Trophoblast cell (in vitro differentiated cells and primary cell): ENCODE measurements at regions not wholly inside any gene's neighbourhood (a gene's known extent, or its start where the extent isn't known, plus 50 kb on each side); places are given as distances from the start of the nearest gene placed in this dataset.
A peak's percentile ranks its signal among the peaks of the same experiment; 100 is the strongest.

Experiments
- DNase-seq, 2 donors: peaks; one replicate each; pipeline ENCODE4 v3.0.0-alpha.2; 2016
- H2AFZ ChIP-seq: 2 replicates; pipeline ENCODE4 v1.6.1; 2013; ENCODE audit warnings: low read length, moderate library complexity, mild to moderate bottlenecking; ENCODE audit not compliant: insufficient read depth, poor library complexity
- H2AK5ac ChIP-seq: 2 replicates; pipeline ENCODE4 v1.6.1; 2013; ENCODE audit warnings: mild to moderate bottlenecking, low read length
- H2BK120ac ChIP-seq: 2 replicates; pipeline ENCODE4 v1.6.1; 2013; ENCODE audit warnings: low read length, mild to moderate bottlenecking, moderate library complexity; ENCODE audit not compliant: insufficient read depth, poor library complexity
- H2BK12ac ChIP-seq: 2 replicates; pipeline ENCODE4 v1.6.1; 2013; ENCODE audit warnings: mild to moderate bottlenecking, low read length, moderate library complexity
- H2BK5ac ChIP-seq: 2 replicates; pipeline ENCODE4 v1.6.1; 2013; ENCODE audit warnings: low read length, low read depth, moderate library complexity, mild to moderate bottlenecking; ENCODE audit not compliant: poor library complexity
- H3K14ac ChIP-seq: 2 replicates; pipeline ENCODE4 v1.6.1; 2013; ENCODE audit warnings: mild to moderate bottlenecking, low read length
- H3K18ac ChIP-seq: 2 replicates; pipeline ENCODE4 v1.6.1; 2013; ENCODE audit warnings: mild to moderate bottlenecking, low read length
- H3K23ac ChIP-seq: 2 replicates; pipeline ENCODE4 v1.6.1; 2013; ENCODE audit warnings: low read length
- H3K27ac ChIP-seq: 2 replicates; pipeline ENCODE4 v1.5.1; 2013; ENCODE audit warnings: low read depth, mild to moderate bottlenecking, inconsistent platforms, low read length, moderate library complexity
- H3K27me3 ChIP-seq: 2 replicates; pipeline ENCODE4 v1.6.1; 2013; ENCODE audit warnings: inconsistent platforms, mild to moderate bottlenecking, low read length, moderate library complexity; ENCODE audit not compliant: insufficient read depth
- H3K36me3 ChIP-seq, 2 experiments: 1 replicate in 1 of 2; 2 replicates in 1 of 2; pipeline ENCODE4 v1.6.1; 2013; ENCODE audit warnings: low read length in 2 of 2, mild to moderate bottlenecking in 2 of 2, moderate library complexity in 1 of 2; ENCODE audit not compliant: insufficient read depth in 2 of 2, control insufficient read depth in 1 of 2
- H3K4ac ChIP-seq: 2 replicates; pipeline ENCODE4 v1.6.1; 2013; ENCODE audit warnings: low read depth, mild to moderate bottlenecking, low read length, moderate library complexity
- H3K4me1 ChIP-seq, 2 experiments: 1 replicate in 1 of 2; 2 replicates in 1 of 2; pipeline ENCODE4 v1.6.1; 2013; ENCODE audit warnings: low read length in 2 of 2, mild to moderate bottlenecking in 2 of 2, moderate library complexity in 1 of 2; ENCODE audit not compliant: insufficient read depth in 2 of 2, control insufficient read depth in 1 of 2
- H3K4me2 ChIP-seq: 2 replicates; pipeline ENCODE4 v1.6.1; 2013; ENCODE audit warnings: inconsistent platforms, mild to moderate bottlenecking, low read length, moderate library complexity
- H3K4me3 ChIP-seq: 2 replicates; pipeline ENCODE4 v1.5.1; 2013; ENCODE audit warnings: mild to moderate bottlenecking, low read depth, low read length, inconsistent platforms
- H3K79me1 ChIP-seq: one replicate; pipeline ENCODE4 v1.6.1; 2013; ENCODE audit warnings: low read length
- H3K79me2 ChIP-seq: 2 replicates; pipeline ENCODE4 v1.6.1; 2013; ENCODE audit warnings: low read length, mild to moderate bottlenecking; ENCODE audit not compliant: control insufficient read depth, insufficient read depth, poor library complexity
- H3K9ac ChIP-seq: 2 replicates; pipeline ENCODE4 v1.6.1; 2013; ENCODE audit warnings: mild to moderate bottlenecking, low read length
- H3K9me3 ChIP-seq: 2 replicates; pipeline ENCODE4 v1.6.1; 2013; ENCODE audit warnings: low read depth, mild to moderate bottlenecking, control low read depth, inconsistent platforms, low read length; ENCODE audit not compliant: insufficient read depth
- H4K12ac ChIP-seq: 2 replicates; pipeline ENCODE4 v1.6.1; 2013; ENCODE audit warnings: low read depth, mild to moderate bottlenecking, low read length, moderate library complexity
- H4K8ac ChIP-seq: 2 replicates; pipeline ENCODE4 v1.6.1; 2013; ENCODE audit warnings: low read depth, mild to moderate bottlenecking, low read length, moderate library complexity
- H4K91ac ChIP-seq: one replicate; pipeline ENCODE4 v1.6.1; 2013; ENCODE audit warnings: low read depth, mild to moderate bottlenecking, low read length, moderate library complexity
- WGBS: extraction: QIAGEN DNeasy Blood & Tissue Kit; methylation state at CpG from one replicate; pipeline ENCODE4 v1.1.7; 2013; ENCODE audit warnings: missing lambda C conversion rate; ENCODE audit not compliant: insufficient read length, insufficient coverage; ENCODE audit errors: extremely low coverage; 5-methylcytosine and 5-hydroxymethylcytosine counted together

DNA sequence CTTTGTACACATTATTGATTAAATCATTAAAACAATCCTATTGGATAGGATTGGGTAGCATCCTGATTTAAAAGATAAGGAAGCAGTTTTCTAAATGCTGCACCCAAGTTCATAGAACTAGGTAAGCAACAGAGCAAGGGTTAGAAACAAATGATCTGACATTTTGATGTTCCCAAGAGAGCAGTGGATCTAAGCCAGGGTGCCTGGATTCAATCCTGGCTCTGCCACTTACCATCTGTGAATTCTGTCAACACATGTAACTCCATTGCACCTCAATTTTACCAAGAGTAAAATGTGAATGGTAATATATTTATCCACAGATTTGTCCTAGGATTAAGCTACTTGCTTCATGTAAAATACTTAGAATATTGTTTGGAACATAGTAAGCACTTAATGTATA, 982.6 kb upstream of the FANCL start:
- Histone ChIP-seq H4K91ac (no peak overlapping the region), H3K14ac (no peak overlapping the region), H3K36me3 (no peaks in the 10 kb centered on the region), H3K18ac (no peak overlapping the region), H3K79me1 (no peaks in the 10 kb centered on the region), H2BK5ac (no peak overlapping the region), H3K27me3 (no peaks in the 10 kb centered on the region), H4K8ac (no peak overlapping the region), H2BK120ac (no peak overlapping the region), H3K4me3 (no peak overlapping the region), H3K9ac (no peak overlapping the region), H3K23ac (no peak overlapping the region), H2AK5ac (no peak overlapping the region), H3K79me2 (no peaks in the 10 kb centered on the region), H3K9me3 (no peaks in the 10 kb centered on the region), H3K4me1 (no peaks in the 10 kb centered on the region), H2AFZ (no peak overlapping the region), H3K4me2 (no peak overlapping the region), H3K27ac (no peak overlapping the region), H2BK12ac (no peak overlapping the region), H3K4ac (no peak overlapping the region), H4K12ac (no peak overlapping the region)
- DNase-seq, result no peak

DNA sequence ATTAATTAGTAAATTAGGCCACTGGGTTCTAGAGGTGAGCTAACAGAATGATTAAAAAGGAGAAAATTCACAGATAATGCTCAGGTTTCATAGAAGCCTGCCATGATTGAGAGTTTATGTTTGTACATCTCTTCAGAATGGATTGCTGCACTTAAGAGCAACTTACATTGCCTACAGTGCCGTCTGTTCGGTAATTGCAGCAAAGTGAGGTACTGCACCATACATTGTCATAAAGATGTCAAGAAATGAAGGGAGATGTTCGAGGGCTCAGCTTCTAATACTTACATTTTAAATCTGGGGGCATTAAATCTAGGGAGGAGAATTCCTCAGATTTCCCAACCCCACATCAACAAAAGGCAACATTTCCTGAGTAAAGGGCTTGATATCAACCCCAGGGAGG, 976.2 kb upstream of the FANCL start:
- Histone ChIP-seq H3K18ac (no peak overlapping the region), H3K79me1 (no peaks in the 10 kb centered on the region), H2BK12ac (no peak overlapping the region), H2BK120ac (no peak overlapping the region), H2BK5ac (no peak overlapping the region), H2AK5ac (no peak overlapping the region), H3K23ac (no peak overlapping the region), H3K36me3 (no peaks in the 10 kb centered on the region), H3K27me3 (no peaks in the 10 kb centered on the region), H4K12ac (no peak overlapping the region), H3K4me3 (no peak overlapping the region), H3K4ac (no peak overlapping the region), H2AFZ (no peak overlapping the region), H3K4me2 (no peak overlapping the region), H3K9me3 (no peaks in the 10 kb centered on the region), H4K8ac (no peak overlapping the region), H3K9ac (no peak overlapping the region), H3K14ac (no peak overlapping the region), H3K79me2 (no peaks in the 10 kb centered on the region), H3K4me1 (no peaks in the 10 kb centered on the region), H4K91ac (no peak overlapping the region), H3K27ac (no peak overlapping the region)
- no CpG with 5 or more reads among the region's 3 CpGs for WGBS
- DNase-seq, result no peak

DNA sequence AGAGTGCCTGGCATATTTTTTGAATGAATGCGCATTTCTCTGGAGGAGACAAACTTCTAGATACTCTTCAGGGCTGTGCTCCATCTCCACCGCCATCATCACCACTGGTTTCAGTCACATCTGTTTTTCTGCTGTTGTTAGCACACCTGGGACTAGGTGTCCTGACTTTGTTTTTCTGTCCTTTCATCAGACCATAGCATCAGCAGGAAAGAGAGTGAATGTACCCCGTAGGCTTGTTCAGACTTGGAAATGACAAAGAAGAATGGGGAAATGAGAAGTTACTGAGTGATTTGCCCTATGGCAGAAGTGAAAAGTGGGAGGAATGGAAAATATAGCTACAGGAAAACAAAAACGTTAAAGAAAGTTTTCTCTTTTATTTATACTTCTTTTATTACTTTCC, 965.2 kb upstream of the FANCL start:
- Histone ChIP-seq H3K4me1 (no peaks in the 10 kb centered on the region), H3K4me3 (no peak overlapping the region), H4K12ac (no peak overlapping the region), H2BK5ac (no peak overlapping the region), H3K27ac (no peak overlapping the region), H2BK120ac (no peak overlapping the region), H3K4ac (no peak overlapping the region), H3K9me3 (no peaks in the 10 kb centered on the region), H3K9ac (no peak overlapping the region), H3K27me3 (no peaks in the 10 kb centered on the region), H4K8ac (no peak overlapping the region), H4K91ac (no peak overlapping the region), H3K18ac (no peak overlapping the region), H3K4me2 (no peak overlapping the region), H3K14ac (no peak overlapping the region), H3K36me3 (no peaks in the 10 kb centered on the region), H2AFZ (no peak overlapping the region), H3K79me2 (no peaks in the 10 kb centered on the region), H3K79me1 (no peaks in the 10 kb centered on the region), H2BK12ac (no peak overlapping the region), H3K23ac (no peak overlapping the region), H2AK5ac (no peak overlapping the region)
- no peak for DNase-seq
- WGBS, result no CpG with 5 or more reads among the region's 4 CpGs

DNA sequence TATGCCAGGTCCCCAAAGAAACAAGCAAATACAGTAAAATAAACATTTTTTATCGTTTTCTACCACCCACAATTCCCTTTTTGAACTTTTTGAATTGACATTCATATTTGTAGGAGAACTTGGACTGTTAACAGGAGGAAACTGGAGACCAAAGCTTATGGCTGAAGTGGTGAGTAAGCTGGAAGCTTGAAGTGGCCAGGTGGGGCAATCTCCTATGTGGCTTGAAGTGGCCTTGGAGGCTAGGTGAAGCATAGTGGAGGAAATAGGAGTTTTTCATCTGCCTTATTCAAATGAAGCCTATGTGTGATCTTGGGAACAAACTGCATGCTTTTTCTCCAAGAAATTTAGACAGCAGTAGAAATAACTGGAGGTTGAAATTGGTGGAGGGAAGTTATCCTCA, 962.9 kb upstream of the FANCL start:
- Histone ChIP-seq H3K4me3 (no peak overlapping the region), H3K9me3 (peaks cover 2% of the 10 kb centered on the region), H3K14ac (no peak overlapping the region), H2BK120ac (no peak overlapping the region), H2BK12ac (no peak overlapping the region), H2AFZ (no peak overlapping the region), H3K79me2 (no peaks in the 10 kb centered on the region), H3K36me3 (no peaks in the 10 kb centered on the region), H4K91ac (no peak overlapping the region), H4K12ac (no peak overlapping the region), H3K4me1 (no peaks in the 10 kb centered on the region), H4K8ac (no peak overlapping the region), H3K79me1 (no peaks in the 10 kb centered on the region), H3K4ac (no peak overlapping the region), H3K27ac (no peak overlapping the region), H2AK5ac (no peak overlapping the region), H3K23ac (no peak overlapping the region), H3K4me2 (no peak overlapping the region), H3K27me3 (no peaks in the 10 kb centered on the region), H3K18ac (no peak overlapping the region), H2BK5ac (no peak overlapping the region), H3K9ac (no peak overlapping the region)
- DNase-seq, result no peak
- 100% methylated on average over 1 of the region's 1 CpG for WGBS

DNA sequence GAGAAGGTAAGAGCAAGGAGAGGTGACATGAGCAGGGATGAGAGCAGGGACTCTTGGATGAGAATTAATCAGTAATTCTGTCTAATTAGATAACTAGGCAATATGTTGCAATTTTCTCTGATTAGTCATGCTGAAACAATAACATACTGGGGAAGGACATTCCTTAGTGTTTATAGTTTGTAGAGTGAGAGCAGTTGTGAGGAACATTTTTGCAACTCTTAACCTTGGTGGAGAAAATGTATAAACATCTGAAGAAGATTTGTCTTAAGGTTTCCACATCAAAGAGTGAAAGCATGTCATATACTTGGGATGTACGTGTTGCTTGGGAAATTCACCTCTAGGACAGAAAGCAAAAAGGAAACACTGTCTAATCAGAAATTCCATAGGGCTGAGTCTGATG, 955.4 kb upstream of the FANCL start:
- H3K79me2 ChIP-seq, result no peaks in the 10 kb centered on the region
- no peak overlapping the region for H2AFZ ChIP-seq
- no peaks in the 10 kb centered on the region for H3K27me3 ChIP-seq
- no peak overlapping the region for H2BK5ac ChIP-seq
- no peak overlapping the region for H2BK120ac ChIP-seq
- no peak overlapping the region for H3K4me3 ChIP-seq
- no peak overlapping the region for H3K23ac ChIP-seq
- no peak overlapping the region for H2BK12ac ChIP-seq
- no peaks in the 10 kb centered on the region for H3K79me1 ChIP-seq
- no peak overlapping the region for H3K9ac ChIP-seq
- H3K4me1 ChIP-seq, result peaks cover 0 to 4% of the 10 kb centered on the region in 2 experiments
- no peak overlapping the region for H3K18ac ChIP-seq
- WGBS, result no CpG with 5 or more reads among the region's 1 CpG
- peak in 1 of 2 donors; percentile 1 for DNase-seq
- no peak overlapping the region for H3K4ac ChIP-seq
- H4K91ac ChIP-seq, result no peak overlapping the region
- no peak overlapping the region for H3K27ac ChIP-seq
- H3K36me3 ChIP-seq, result no peaks in the 10 kb centered on the region
- no peak overlapping the region for H4K12ac ChIP-seq
- peaks cover 3% of the 10 kb centered on the region for H3K9me3 ChIP-seq
- H4K8ac ChIP-seq, result no peak overlapping the region
- no peak overlapping the region for H3K14ac ChIP-seq
- no peak overlapping the region for H3K4me2 ChIP-seq
- no peak overlapping the region for H2AK5ac ChIP-seq
